ENCODE measurements at regions not wholly inside any gene's neighbourhood (a gene's known extent, or its start where the extent isn't known, plus 50 kb on each side); places are given as distances from the start of the nearest gene placed in this dataset.
"Not testable (repeated sequence)": the region's sequence is repeated elsewhere in the genome, so short reads cannot be mapped to it uniquely, and the experiment has no call there.

- not testable (repeated sequence) for TF ChIP-seq CTCF (IDR thresholded peaks at IDR 0.05); ZFX (IDR thresholded peaks at IDR 0.05; ENCODE audit: borderline replicate concordance)
These were observed 245.6 kb downstream of the UBE2NL start for GRCh38 chrX:144129511-144129910.
